ENCODE measurements at regions not wholly inside any gene's neighbourhood (a gene's known extent, or its start where the extent isn't known, plus 50 kb on each side); places are given as distances from the start of the nearest gene placed in this dataset.
"Not testable (repeated sequence)": the region's sequence is repeated elsewhere in the genome, so short reads cannot be mapped to it uniquely, and the experiment has no call there.

GRCh38 chr3:27821609-27822008 is 99.5 kb upstream of the EOMES start:
- TF ChIP-seq CTCF (IDR thresholded peaks at IDR 0.05); POLR2AphosphoS5 (IDR thresholded peaks at IDR 0.05; ENCODE audit: low read depth, low read length); SIN3A (IDR thresholded peaks at IDR 0.05; ENCODE audit: borderline replicate concordance, insufficient read depth, low read depth, low read length); REST (IDR thresholded peaks at IDR 0.05; ENCODE audit: insufficient read depth in 1 of 2, low read depth in 2 of 2, low read length in 1 of 2); TCF7L2 (IDR thresholded peaks at IDR 0.05; ENCODE audit: low read depth, low read length): not testable (repeated sequence)
